BE2C (cell line): ENCODE measurements at regions not wholly inside any gene's neighbourhood (a gene's known extent, or its start where the extent isn't known, plus 50 kb on each side); places are given as distances from the start of the nearest gene placed in this dataset.
"Not testable (repeated sequence)": the region's sequence is repeated elsewhere in the genome, so short reads cannot be mapped to it uniquely, and the experiment has no call there.

Source experiments
- DNase-seq: peaks from one replicate; pipeline ENCODE4 v3.0.0-alpha.2; 2020
- H3K27me3 ChIP-seq: fragments of 250-450 bp; sonication (Bioruptor Pico); 2 replicates; pipeline ENCODE4 v1.5.1; 2020; ENCODE audit warnings: mild to moderate bottlenecking
- H3K36me3 ChIP-seq: fragments of 250-450 bp; sonication (Bioruptor Pico); 2 replicates; pipeline ENCODE4 v1.5.1; 2020; ENCODE audit warnings: mild to moderate bottlenecking
- H3K4me1 ChIP-seq: fragments of 250-450 bp; sonication (Bioruptor Pico); 2 replicates; pipeline ENCODE4 v1.5.1; 2020
- H3K4me3 ChIP-seq: 2 replicates; pipeline ENCODE4 v1.5.1; 2011; ENCODE audit warnings: low read depth, low read length
- H3K9me3 ChIP-seq: fragments of 250-450 bp; sonication (Bioruptor Pico); 2 replicates; pipeline ENCODE4 v1.5.1; 2020
- CTCF ChIP-seq: IDR thresholded peaks from 2 replicates; pipeline ENCODE4 v1.5.1; 2012; ENCODE audit warnings: mild to moderate bottlenecking, low read depth, low read length

GRCh38 chr13:90891329-90891728, 456.2 kb upstream of the MIR17HG start:
- Histone ChIP-seq H3K36me3 (no peaks in the 10 kb centered on the region), H3K27me3 (no peaks in the 10 kb centered on the region), H3K9me3 (no peaks in the 10 kb centered on the region), H3K4me3 (no peak overlapping the region), H3K4me1 (no peaks in the 10 kb centered on the region)
- DNase-seq = no peak
- TF ChIP-seq CTCF = no peak

- not testable (repeated sequence) for H3K9me3 ChIP-seq, DNase-seq, H3K4me3 ChIP-seq, H3K27me3 ChIP-seq, H3K36me3 ChIP-seq, H3K4me1 ChIP-seq
These were observed 454.3 kb upstream of the MIR17HG start for GRCh38 chr13:90893199-90893598.

- H3K9me3 ChIP-seq = no peaks in the 10 kb centered on the region
- no peaks in the 10 kb centered on the region for H3K4me1 ChIP-seq
- H3K27me3 ChIP-seq = no peaks in the 10 kb centered on the region
- DNase-seq = no peak
- no peak overlapping the region for H3K4me3 ChIP-seq
- no peaks in the 10 kb centered on the region for H3K36me3 ChIP-seq
- TF ChIP-seq CTCF = no peak
These were observed 451.5 kb upstream of the MIR17HG start for GRCh38 chr13:90896002-90896401.

- H3K36me3 ChIP-seq = no peaks in the 10 kb centered on the region
- no peaks in the 10 kb centered on the region for H3K27me3 ChIP-seq
- no peak for DNase-seq
- no peak overlapping the region for H3K4me3 ChIP-seq
- no peaks in the 10 kb centered on the region for H3K4me1 ChIP-seq
- H3K9me3 ChIP-seq = no peaks in the 10 kb centered on the region
- TF ChIP-seq CTCF = no peak
These were observed 448.7 kb upstream of the MIR17HG start for GRCh38 chr13:90898811-90899210.

- Histone ChIP-seq H3K9me3 (no peaks in the 10 kb centered on the region), H3K27me3 (no peaks in the 10 kb centered on the region), H3K4me1 (no peaks in the 10 kb centered on the region), H3K36me3 (no peaks in the 10 kb centered on the region), H3K4me3 (no peak overlapping the region)
- no peak for DNase-seq
- no peak for TF ChIP-seq CTCF
These were observed 448.1 kb upstream of the MIR17HG start for GRCh38 chr13:90899416-90899815.

GRCh38 chr13:90902255-90902654, 445.2 kb upstream of the MIR17HG start:
- no peak for DNase-seq
- no peak overlapping the region for H3K4me3 ChIP-seq
- TF ChIP-seq CTCF = no peak
- H3K36me3 ChIP-seq = no peaks in the 10 kb centered on the region
- no peaks in the 10 kb centered on the region for H3K27me3 ChIP-seq
- no peaks in the 10 kb centered on the region for H3K9me3 ChIP-seq
- no peaks in the 10 kb centered on the region for H3K4me1 ChIP-seq

GRCh38 chr13:90906554-90906953, 440.9 kb upstream of the MIR17HG start:
- no peaks in the 10 kb centered on the region for H3K9me3 ChIP-seq
- no peak overlapping the region for H3K4me3 ChIP-seq
- H3K36me3 ChIP-seq = no peaks in the 10 kb centered on the region
- no peaks in the 10 kb centered on the region for H3K4me1 ChIP-seq
- no peaks in the 10 kb centered on the region for H3K27me3 ChIP-seq
- no peak for DNase-seq
- no peak for TF ChIP-seq CTCF
